RWPE1 (cell line): ENCODE measurements at regions not wholly inside any gene's neighbourhood (a gene's known extent, or its start where the extent isn't known, plus 50 kb on each side); places are given as distances from the start of the nearest gene placed in this dataset.

Experiments
- CTCF ChIA-PET: fragments of 350-600 bp; sonication (Branson Sonifier 250); formaldehyde crosslinking; extraction: SDS; loops from one replicate; lab custom pipeline; 2021; lab: Yijun Ruan, JAX
- POLR2A ChIA-PET: fragments of 400-600 bp; formaldehyde crosslinking; extraction: SDS; loops from one replicate; lab custom pipeline; 2020; ENCODE audit warnings: antibody characterized with exemption; ENCODE audit not compliant: low non-redundant PET; lab: Yijun Ruan, JAX
- DNase-seq: peaks from one replicate; pipeline ENCODE4 v3.0.0; 2012; ENCODE audit warnings: low spot score
- H3K27ac ChIP-seq: fragments of 450-650 bp; 2 replicates; pipeline ENCODE4 v1.5.1; 2017
- TF ChIP-seq, protein P1 (sequence below): fragments of 450-650 bp; conservative IDR thresholded peaks from 2 replicates; pipeline ENCODE4 v1.5.1; 2017; ENCODE audit warnings: low read depth, mild to moderate bottlenecking

DNA sequence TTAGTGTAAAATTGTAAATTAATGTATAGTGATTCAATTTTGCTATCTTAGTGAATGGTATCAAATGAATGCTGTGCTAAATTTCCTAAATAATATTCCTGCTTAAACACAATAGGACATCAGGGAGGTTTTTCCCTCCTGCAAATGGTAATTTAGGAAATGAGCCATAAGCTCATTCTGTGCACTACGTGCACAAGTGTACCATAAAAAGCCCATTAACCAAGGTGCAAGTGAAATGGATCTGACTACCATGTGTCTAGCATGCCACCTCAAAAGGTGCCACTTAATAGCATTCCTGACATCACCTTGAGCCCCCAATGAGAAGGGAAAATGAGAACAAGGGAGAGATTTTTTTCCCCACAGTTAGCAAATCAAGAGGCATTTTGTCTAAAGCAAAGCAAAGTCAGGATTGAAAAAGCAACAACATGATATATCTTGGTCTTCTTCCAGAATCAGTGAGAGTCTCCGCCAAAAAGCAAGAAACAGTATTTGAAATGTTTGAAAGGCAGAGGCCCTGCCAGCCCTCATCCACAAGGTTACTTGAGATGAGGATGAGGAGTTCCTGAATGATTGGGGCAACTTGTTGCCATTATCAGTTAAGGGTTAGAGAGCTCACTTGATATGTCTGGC, 334.2 kb upstream of the RSPO3 start:
- H3K27ac ChIP-seq: no peak overlapping the region
- CTCF ChIA-PET: no interaction called here
- POLR2A ChIA-PET: no interaction called here

DNA sequence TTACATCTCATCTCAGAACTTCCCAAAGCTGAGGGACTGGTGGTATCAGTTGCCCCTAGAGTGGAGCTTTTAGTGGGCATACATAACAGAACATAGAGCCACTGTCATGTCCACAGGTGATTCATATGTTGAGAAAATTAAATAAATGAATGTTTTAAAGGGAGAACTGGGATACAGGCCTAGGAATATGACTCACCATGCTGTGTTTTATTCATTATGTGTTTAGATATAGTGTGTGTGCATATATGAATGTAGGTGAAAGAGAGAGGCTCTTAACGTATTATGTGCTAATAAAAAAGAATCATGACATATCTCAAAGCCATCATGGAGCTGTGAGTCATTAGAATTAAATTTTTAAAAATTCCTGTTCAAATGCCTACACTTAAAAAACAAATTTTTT, 332.2 kb upstream of the RSPO3 start:
- ChIA-PET POLR2A (no interaction called here), CTCF (interaction anchor here (0.6 to 0.7 kb wide), 2 partner anchors 132 to 730 kb away, joined by 3 to 5 read pairs; no protein-coding TSS in a partner anchor)
- no peak overlapping the region for H3K27ac ChIP-seq
- TF ChIP-seq, protein P1, sequence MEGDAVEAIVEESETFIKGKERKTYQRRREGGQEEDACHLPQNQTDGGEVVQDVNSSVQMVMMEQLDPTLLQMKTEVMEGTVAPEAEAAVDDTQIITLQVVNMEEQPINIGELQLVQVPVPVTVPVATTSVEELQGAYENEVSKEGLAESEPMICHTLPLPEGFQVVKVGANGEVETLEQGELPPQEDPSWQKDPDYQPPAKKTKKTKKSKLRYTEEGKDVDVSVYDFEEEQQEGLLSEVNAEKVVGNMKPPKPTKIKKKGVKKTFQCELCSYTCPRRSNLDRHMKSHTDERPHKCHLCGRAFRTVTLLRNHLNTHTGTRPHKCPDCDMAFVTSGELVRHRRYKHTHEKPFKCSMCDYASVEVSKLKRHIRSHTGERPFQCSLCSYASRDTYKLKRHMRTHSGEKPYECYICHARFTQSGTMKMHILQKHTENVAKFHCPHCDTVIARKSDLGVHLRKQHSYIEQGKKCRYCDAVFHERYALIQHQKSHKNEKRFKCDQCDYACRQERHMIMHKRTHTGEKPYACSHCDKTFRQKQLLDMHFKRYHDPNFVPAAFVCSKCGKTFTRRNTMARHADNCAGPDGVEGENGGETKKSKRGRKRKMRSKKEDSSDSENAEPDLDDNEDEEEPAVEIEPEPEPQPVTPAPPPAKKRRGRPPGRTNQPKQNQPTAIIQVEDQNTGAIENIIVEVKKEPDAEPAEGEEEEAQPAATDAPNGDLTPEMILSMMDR: no peak
- DNase-seq: no peak

More for the DNA sequence above, 334.2 kb upstream of the RSPO3 start:
- TF ChIP-seq, protein P1: no peak
- DNase-seq: no peak

DNA sequence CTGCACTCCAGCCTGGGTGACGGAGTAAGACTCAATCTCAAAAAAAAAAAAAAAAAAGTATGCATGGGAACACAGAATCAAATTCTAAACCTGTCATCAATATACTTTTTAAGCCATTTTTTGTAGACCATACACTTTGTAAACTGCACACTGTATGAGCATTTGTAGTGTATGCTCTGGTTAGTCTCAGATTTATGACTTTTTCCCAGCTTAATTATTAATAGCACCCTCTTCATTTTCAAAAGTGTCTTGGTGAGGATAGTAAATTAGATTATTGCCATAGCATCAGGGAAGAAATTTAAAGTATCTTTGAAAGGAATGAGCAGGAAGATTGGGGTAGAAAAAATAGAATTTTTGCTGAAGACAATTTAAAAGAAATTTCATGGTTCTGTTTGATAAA, 330.8 kb upstream of the RSPO3 start:
- ChIA-PET CTCF (no interaction called here), POLR2A (no interaction called here)
- H3K27ac ChIP-seq: no peak overlapping the region
- DNase-seq: no peak
- TF ChIP-seq, protein P1: no peak

DNA sequence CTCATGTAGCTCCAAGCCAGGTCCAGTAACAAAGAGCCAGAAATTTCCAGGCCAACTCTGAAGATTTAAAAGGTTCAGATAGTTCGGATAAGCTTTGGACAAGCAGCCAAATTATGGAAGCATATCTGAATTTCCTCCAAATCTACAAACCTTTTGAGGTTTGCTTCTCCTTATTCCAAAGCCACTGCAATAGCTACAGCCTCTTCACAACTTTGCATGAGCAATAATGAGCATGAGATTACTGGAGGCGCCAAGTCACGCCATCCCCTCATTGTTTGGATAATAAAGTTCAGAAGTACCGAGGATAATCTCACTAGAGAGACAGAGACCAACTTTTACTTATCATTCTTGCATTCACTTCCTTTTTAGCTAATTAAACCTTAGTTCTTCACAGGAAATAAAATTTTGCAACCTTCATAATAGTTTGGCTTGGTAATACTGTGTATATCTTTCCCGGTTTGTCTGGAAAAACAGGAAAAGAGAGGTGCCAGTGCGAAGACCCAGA, 329.6 kb upstream of the RSPO3 start:
- DNase-seq: no peak
- POLR2A ChIA-PET: no interaction called here
- CTCF ChIA-PET: no interaction called here
- TF ChIP-seq, protein P1: no peak
- H3K27ac ChIP-seq: no peak overlapping the region

DNA sequence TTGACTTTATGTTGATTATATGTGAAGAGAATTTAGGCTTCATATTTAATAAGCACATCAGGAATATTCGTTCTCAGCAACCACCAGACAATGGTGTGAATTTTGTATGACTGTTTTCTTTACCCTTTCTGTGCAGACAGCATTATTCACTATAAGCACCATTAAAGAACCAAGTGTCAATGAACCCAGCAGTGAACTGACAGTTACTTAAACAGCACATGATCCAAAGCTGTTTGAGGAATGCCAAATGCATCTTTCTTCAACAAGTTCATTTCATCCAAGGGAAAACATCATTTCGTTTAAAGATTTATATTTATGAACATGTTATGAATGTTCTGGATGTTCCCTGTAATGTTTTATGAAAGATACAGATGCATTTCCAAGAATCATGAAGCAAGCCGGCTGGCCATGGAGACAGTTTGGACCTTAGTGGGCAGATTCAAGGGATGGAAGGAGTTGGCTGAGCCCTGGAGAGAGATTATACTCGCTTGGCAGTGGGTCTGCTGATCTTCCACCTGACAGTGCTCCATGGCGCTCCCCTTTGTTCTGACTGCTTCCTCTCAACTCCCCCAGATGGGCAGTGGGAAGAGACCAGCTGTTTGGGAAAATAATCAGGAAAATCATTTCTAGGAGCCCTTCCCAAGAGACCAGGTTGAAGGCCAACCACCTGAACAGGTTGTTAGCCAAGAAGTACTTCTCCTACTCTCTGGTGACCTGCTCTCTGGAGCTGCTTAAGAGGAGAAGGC, 326.0 kb upstream of the RSPO3 start:
- TF ChIP-seq, protein P1: no peak
- POLR2A ChIA-PET: no interaction called here
- CTCF ChIA-PET: no interaction called here
- H3K27ac ChIP-seq: no peak overlapping the region
- no peak for DNase-seq

DNA sequence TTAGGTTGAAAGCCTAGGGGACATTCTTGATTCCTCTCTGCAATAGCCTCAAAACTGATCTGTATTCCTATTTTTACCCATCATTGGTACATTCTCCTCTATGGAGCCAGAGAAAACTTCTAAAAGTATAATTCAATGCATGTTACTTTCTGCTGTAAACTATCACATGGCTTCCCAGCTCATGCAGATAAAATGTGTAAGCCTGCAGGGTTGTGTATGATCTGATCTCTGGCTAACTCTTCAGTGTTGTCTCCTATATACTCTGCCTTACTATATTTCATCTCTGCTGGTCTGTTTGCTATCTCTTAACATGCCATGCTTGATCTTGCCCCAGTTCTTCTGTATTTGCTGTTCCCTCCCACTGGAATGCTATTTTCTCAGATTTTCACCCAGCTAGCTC, 323.3 kb upstream of the RSPO3 start:
- TF ChIP-seq, protein P1: no peak
- ChIA-PET CTCF (no interaction called here), POLR2A (no interaction called here)

More for the DNA sequence above, 323.3 kb upstream of the RSPO3 start:
- no peak for DNase-seq
- no peak overlapping the region for H3K27ac ChIP-seq
